ENCODE measurements at regions not wholly inside any gene's neighbourhood (a gene's known extent, or its start where the extent isn't known, plus 50 kb on each side); places are given as distances from the start of the nearest gene placed in this dataset.
"Not testable (repeated sequence)": the region's sequence is repeated elsewhere in the genome, so short reads cannot be mapped to it uniquely, and the experiment has no call there.

DNA sequence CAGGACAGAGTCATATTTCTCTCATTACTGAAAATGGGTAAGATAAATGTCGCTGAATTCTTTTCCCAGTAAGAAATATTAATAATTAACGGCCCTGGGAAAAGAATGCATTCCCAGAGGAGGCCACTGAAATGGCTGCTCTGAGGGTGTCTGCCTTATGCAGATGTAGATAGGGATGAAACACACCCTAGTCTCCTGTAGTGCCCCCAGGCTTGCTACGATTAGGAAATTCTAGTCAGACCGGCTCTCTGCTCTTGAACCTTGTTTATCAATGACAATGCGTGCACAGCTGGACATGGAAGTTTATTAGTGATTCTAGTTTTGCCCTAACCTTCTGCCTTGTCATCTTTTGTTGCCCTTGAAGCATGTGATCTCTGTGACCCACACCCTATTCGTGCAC, 291.1 kb downstream of the ZNF248 start:
- Histone ChIP-seq H3K36me3 (ENCODE audit: control insufficient read depth, insufficient read depth, low read length) (no peaks in the 10 kb centered on the region), H3K4me3 (ENCODE audit: low read depth, low read length) (no peak overlapping the region), H3K9me3 (ENCODE audit: control insufficient read depth, insufficient read depth, low read depth, low read length) (peaks cover 40% of the 10 kb centered on the region), H3K4me1 (ENCODE audit: control insufficient read depth, insufficient read depth, low read length) (no peaks in the 10 kb centered on the region), H3K9ac (ENCODE audit: low read length) (no peak overlapping the region), H3K27ac (ENCODE audit: low read depth, low read length) (no peak overlapping the region), H3K27me3 (ENCODE audit: control insufficient read depth, insufficient read depth, low read length) (no peaks in the 10 kb centered on the region)

DNA sequence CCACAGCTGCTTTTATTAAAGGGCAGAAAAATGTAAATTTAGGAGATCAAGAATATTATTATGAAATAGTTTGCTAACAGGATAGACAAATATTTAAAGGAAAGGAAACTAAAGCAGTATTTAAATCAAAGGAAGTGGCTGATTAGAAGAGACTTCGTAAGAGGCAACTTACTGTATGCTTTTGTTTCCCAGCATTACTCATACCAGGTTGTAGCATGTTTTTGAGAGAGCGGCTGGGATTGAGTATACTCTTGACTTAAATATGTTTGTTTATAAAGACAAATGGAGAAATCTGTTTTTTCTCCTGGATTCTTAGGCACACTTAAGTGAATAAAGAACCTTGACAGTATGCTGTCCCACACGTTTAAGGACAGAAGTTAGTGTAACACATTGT, 293.7 kb downstream of the ZNF248 start:
- Histone ChIP-seq H3K4me3 (ENCODE audit: low read depth, low read length) (no peak overlapping the region), H3K9ac (ENCODE audit: low read length) (no peak overlapping the region), H3K9me3 (ENCODE audit: control insufficient read depth, insufficient read depth, low read depth, low read length) (peaks cover 38% of the 10 kb centered on the region)

DNA sequence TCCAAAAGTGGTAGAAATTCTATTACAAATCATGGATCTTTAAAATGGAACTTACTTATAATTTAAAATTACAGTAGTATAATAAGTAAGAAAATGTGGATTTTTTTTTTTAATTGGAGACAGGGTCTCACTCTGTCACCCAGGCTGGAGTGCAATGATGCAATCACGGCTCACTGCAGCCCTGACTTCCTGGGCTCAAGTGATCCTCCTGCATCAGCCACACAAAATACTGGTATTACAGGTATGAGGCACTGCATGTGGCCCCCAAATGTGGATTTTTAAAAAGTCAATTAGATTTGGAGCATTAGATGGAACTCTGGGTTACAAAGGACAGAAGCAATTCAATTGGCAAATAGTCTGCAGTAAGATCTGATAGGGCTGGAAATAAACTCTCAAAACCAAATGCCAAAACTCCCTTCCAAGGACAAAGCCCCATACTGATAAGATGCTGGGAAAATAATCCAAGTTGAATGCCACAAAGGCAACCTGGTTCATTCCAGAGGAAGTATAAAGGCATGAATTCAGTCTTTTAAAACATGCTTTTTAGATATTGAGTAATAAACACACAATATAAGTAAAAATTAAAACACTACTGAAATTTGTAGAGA, 294.2 kb downstream of the ZNF248 start:
- no peaks in the 10 kb centered on the region for H3K36me3 ChIP-seq (ENCODE audit: control insufficient read depth, insufficient read depth, low read length)
- H3K27me3 ChIP-seq (ENCODE audit: control insufficient read depth, insufficient read depth, low read length): no peaks in the 10 kb centered on the region
- no peak overlapping the region for H3K27ac ChIP-seq (ENCODE audit: low read depth, low read length)
- H3K4me3 ChIP-seq (ENCODE audit: low read depth, low read length): no peak overlapping the region
- no peak overlapping the region for H3K9ac ChIP-seq (ENCODE audit: low read length)
- H3K9me3 ChIP-seq (ENCODE audit: control insufficient read depth, insufficient read depth, low read depth, low read length): peaks cover 38% of the 10 kb centered on the region
- no peaks in the 10 kb centered on the region for H3K4me1 ChIP-seq (ENCODE audit: control insufficient read depth, insufficient read depth, low read length)

More for the DNA sequence above, 293.7 kb downstream of the ZNF248 start:
- Histone ChIP-seq H3K4me1 (ENCODE audit: control insufficient read depth, insufficient read depth, low read length) (no peaks in the 10 kb centered on the region), H3K36me3 (ENCODE audit: control insufficient read depth, insufficient read depth, low read length) (no peaks in the 10 kb centered on the region), H3K27me3 (ENCODE audit: control insufficient read depth, insufficient read depth, low read length) (no peaks in the 10 kb centered on the region), H3K27ac (ENCODE audit: low read depth, low read length) (no peak overlapping the region)

DNA sequence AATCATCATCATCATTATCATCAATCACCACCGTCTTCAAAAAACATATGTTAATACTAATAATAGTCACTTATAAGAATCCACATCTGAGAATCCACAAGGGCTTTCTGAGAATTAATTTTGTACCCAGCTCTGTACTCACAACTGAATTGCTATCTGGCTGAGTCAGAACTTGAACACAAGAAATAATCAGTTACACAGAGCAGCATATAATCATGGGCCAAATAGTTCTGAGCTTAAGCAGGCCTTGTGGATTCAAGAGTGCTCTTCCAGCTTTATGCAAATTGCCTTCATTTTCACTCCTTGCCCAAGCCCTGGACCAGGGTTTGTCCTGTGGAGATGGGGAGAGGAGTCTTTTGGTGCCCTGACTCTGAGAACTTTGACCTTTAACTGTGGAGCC, 304.5 kb downstream of the ZNF248 start:
- Histone ChIP-seq H3K9me3 (ENCODE audit: control insufficient read depth, insufficient read depth, low read depth, low read length) (peaks cover 82% of the 10 kb centered on the region; the same call in 1 of the 2 replicates), H3K4me3 (ENCODE audit: low read depth, low read length) (no peak overlapping the region), H3K27ac (ENCODE audit: low read depth, low read length) (no peak overlapping the region), H3K27me3 (ENCODE audit: control insufficient read depth, insufficient read depth, low read length) (no peaks in the 10 kb centered on the region), H3K36me3 (ENCODE audit: control insufficient read depth, insufficient read depth, low read length) (no peaks in the 10 kb centered on the region), H3K9ac (ENCODE audit: low read length) (no peak overlapping the region), H3K4me1 (ENCODE audit: control insufficient read depth, insufficient read depth, low read length) (no peaks in the 10 kb centered on the region)

DNA sequence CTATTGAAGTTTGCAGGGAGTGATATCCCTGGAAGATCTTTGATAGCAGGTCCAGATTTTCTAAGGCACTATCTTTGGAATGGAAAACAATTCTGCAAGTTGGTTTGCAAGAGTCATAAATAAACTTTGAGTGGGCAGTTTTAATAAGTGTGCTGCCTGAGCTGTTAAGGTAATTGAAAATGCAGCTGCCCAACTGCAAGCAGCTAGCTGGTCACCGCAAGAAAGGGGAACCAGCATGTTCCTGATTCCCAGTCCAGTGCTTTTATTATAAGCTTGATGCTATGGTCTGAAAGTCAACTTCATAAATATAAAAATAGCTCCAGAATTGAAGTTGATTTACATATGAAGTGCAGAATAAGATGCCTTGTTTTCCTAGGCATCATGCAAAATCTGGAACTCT, 308.4 kb downstream of the ZNF248 start:
- Histone ChIP-seq H3K27me3 (ENCODE audit: control insufficient read depth, insufficient read depth, low read length) (no peaks in the 10 kb centered on the region), H3K4me3 (ENCODE audit: low read depth, low read length) (no peak overlapping the region), H3K27ac (ENCODE audit: low read depth, low read length) (no peak overlapping the region), H3K9ac (ENCODE audit: low read length) (no peak overlapping the region), H3K36me3 (ENCODE audit: control insufficient read depth, insufficient read depth, low read length) (no peaks in the 10 kb centered on the region), H3K4me1 (ENCODE audit: control insufficient read depth, insufficient read depth, low read length) (no peaks in the 10 kb centered on the region), H3K9me3 (ENCODE audit: control insufficient read depth, insufficient read depth, low read depth, low read length) (peaks cover 79% of the 10 kb centered on the region; the same call in 1 of the 2 replicates)

DNA sequence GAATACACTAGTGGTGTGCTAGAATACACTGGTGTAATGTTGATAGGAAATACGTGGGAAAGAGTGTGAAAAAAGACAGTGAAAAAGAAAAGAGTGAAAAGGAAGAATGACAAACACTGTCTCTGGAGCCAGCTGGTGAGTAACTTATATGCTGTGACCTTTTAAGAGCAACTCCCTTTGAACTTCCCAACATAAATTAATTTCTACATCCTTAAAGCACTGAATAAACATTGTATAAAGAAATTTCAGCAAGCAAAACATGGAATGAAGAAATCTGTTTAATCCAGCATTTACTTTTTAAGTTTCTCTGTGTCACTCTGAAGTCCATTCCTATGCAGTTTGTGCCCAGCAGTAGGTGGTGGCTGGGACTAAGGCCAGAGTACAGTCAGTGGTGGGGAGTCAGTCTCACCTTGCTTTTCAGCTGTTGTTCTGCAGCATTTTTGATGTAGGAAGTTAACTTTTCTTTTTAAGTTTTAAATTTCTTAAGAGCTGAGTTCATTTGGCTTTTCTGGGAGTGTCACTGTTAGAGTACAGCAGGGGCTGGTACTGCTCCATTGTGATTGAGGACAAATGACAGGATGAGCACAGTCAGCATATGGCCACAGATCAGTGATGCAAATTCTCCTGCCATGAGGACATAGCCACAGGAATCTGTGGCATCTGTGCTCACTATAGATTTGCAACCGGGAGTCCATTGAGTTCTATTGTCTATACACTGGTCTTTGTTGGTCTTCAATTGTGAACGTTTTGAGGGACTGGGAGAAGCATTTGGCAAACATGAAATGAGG, 321.8 kb downstream of the ZNF248 start:
- Histone ChIP-seq H3K9me3 (ENCODE audit: control insufficient read depth, insufficient read depth, low read depth, low read length) (peaks cover 61% of the 10 kb centered on the region), H3K36me3 (ENCODE audit: control insufficient read depth, insufficient read depth, low read length) (no peaks in the 10 kb centered on the region), H3K27ac (ENCODE audit: low read depth, low read length) (no peak overlapping the region; the same call in 1 of the 2 replicates)

DNA sequence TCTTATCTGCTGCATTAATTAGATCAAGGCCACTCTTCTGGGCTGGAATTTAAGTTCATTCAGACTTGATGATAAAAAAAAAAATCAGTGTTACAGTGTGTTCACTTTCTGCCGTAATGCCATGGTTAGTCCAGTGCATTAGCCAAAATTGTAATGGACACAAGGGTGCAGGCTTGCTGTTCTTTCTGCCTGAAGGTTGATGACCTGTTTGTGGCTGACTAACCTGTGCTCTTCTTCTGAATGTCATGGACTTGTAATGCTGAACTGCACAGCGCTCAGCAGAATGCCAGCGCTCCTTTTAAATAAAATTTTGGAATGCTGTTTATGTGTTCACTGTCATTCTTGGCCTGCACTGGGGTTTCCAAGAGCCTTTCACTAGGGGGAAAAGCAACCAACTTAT, 323.2 kb downstream of the ZNF248 start:
- Histone ChIP-seq H3K36me3 (ENCODE audit: control insufficient read depth, insufficient read depth, low read length) (no peaks in the 10 kb centered on the region), H3K9me3 (ENCODE audit: control insufficient read depth, insufficient read depth, low read depth, low read length) (peaks cover 68% of the 10 kb centered on the region), H3K9ac (ENCODE audit: low read length) (no peak overlapping the region), H3K4me3 (ENCODE audit: low read depth, low read length) (no peak overlapping the region), H3K4me1 (ENCODE audit: control insufficient read depth, insufficient read depth, low read length) (no peaks in the 10 kb centered on the region; the same call in 1 of the 2 replicates), H3K27ac (ENCODE audit: low read depth, low read length) (no peak overlapping the region), H3K27me3 (ENCODE audit: control insufficient read depth, insufficient read depth, low read length) (no peaks in the 10 kb centered on the region)

More for the DNA sequence above, 321.8 kb downstream of the ZNF248 start:
- Histone ChIP-seq H3K27me3 (ENCODE audit: control insufficient read depth, insufficient read depth, low read length) (no peaks in the 10 kb centered on the region), H3K9ac (ENCODE audit: low read length) (peak overlapping the region; percentile 37), H3K4me3 (ENCODE audit: low read depth, low read length) (no peak overlapping the region), H3K4me1 (ENCODE audit: control insufficient read depth, insufficient read depth, low read length) (no peaks in the 10 kb centered on the region; the same call in 1 of the 2 replicates)

DNA sequence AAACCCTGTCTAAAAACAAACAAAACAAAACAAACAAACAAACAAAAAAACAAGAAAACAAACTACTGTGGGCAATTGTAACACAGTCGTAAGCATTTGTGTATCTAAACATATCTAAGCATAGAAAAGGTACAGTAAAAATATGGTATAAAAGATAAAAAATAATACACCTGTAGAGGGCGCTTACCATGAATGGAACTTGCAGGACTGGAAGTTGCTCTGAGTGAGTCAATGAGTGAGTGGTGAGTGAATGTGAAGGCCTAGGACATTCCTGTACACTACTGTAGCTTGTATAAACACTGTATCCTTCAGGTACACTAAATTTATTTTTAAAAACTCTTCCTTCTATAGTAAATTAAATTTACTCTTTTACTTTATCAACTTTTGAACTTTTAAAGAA, 332.0 kb downstream of the ZNF248 start:
- H3K9me3 ChIP-seq (ENCODE audit: control insufficient read depth, insufficient read depth, low read depth, low read length): peaks cover 48% of the 10 kb centered on the region; the same call in 1 of the 2 replicates
- not testable (repeated sequence) for H3K36me3 ChIP-seq (ENCODE audit: control insufficient read depth, insufficient read depth, low read length); H3K4me1 ChIP-seq (ENCODE audit: control insufficient read depth, insufficient read depth, low read length); H3K4me3 ChIP-seq (ENCODE audit: low read depth, low read length); H3K27me3 ChIP-seq (ENCODE audit: control insufficient read depth, insufficient read depth, low read length); H3K27ac ChIP-seq (ENCODE audit: low read depth, low read length); H3K9ac ChIP-seq (ENCODE audit: low read length)

DNA sequence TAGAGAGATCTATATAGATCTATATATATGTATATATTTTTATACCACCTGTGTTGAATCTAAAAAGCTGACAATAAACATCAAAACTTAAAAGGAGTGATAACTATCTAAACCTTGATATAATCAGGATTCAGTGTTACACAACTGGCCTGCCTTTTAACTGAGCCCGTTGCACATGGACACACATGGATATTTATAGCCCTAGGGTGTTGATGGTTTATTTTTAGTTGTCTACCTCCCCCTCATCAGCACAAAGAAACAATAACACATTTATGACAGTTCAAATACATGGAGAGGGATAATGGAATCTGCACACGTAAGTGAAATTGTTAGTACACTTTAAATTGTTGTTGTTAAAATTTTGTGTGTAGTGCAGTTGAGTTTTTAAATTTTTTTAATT, 336.9 kb downstream of the ZNF248 start:
- Histone ChIP-seq H3K27ac (ENCODE audit: low read depth, low read length) (no peak overlapping the region), H3K27me3 (ENCODE audit: control insufficient read depth, insufficient read depth, low read length) (no peaks in the 10 kb centered on the region), H3K4me1 (ENCODE audit: control insufficient read depth, insufficient read depth, low read length) (no peaks in the 10 kb centered on the region), H3K9me3 (ENCODE audit: control insufficient read depth, insufficient read depth, low read depth, low read length) (peaks cover 28% of the 10 kb centered on the region; the same call in 1 of the 2 replicates), H3K9ac (ENCODE audit: low read length) (no peak overlapping the region), H3K4me3 (ENCODE audit: low read depth, low read length) (no peak overlapping the region), H3K36me3 (ENCODE audit: control insufficient read depth, insufficient read depth, low read length) (no peaks in the 10 kb centered on the region)

DNA sequence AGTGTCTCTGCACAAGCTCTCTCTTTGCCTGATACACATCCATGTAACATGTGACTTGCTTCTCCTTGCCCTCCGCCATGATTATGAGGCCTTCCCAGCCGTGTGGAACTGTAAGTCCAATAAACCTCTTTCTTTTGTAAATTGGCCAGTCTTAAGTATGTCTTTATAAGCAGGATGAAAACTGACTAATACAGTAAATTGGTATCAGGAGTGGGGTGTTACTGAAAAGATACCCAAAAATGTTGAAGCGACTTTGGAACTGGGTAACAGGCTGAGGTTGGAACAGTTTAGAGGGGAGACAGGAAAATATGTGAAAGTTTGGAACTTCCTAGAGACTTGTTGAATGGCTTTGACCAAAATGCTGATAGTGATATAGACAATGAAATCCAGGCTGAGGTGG, 346.9 kb downstream of the ZNF248 start:
- peaks cover 51% of the 10 kb centered on the region for H3K9me3 ChIP-seq (ENCODE audit: control insufficient read depth, insufficient read depth, low read depth, low read length)

DNA sequence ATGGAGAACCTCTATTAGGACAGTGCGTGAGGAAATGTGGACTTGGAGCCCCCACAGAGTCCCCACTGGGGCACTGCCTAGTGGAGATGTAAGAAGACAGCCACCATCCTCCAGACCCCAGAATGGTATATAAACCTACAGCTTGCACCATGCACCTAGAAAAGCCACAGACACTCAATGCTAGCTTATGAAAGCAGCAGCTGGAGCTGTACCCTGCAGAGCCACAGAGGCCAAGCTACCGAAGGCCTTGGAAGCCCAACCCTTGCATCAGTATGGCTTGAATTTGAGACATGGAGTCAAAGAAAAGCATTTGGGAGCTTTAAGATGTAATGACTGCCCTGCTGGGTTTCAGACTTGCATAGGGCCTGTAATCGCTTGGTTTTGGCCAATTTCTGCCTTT, 361.3 kb downstream of the ZNF248 start:
- no peak overlapping the region for H3K4me3 ChIP-seq (ENCODE audit: low read depth, low read length)
- no peak overlapping the region for H3K9ac ChIP-seq (ENCODE audit: low read length)
- no peak overlapping the region for H3K27ac ChIP-seq (ENCODE audit: low read depth, low read length)
- peaks cover 41% of the 10 kb centered on the region; the same call in 1 of the 2 replicates for H3K9me3 ChIP-seq (ENCODE audit: control insufficient read depth, insufficient read depth, low read depth, low read length)
- no peaks in the 10 kb centered on the region for H3K27me3 ChIP-seq (ENCODE audit: control insufficient read depth, insufficient read depth, low read length)
- H3K4me1 ChIP-seq (ENCODE audit: control insufficient read depth, insufficient read depth, low read length): no peaks in the 10 kb centered on the region; the same call in 1 of the 2 replicates
- no peaks in the 10 kb centered on the region for H3K36me3 ChIP-seq (ENCODE audit: control insufficient read depth, insufficient read depth, low read length)

More for the DNA sequence above, 346.9 kb downstream of the ZNF248 start:
- H3K36me3 ChIP-seq (ENCODE audit: control insufficient read depth, insufficient read depth, low read length); H3K4me1 ChIP-seq (ENCODE audit: control insufficient read depth, insufficient read depth, low read length); H3K4me3 ChIP-seq (ENCODE audit: low read depth, low read length); H3K9ac ChIP-seq (ENCODE audit: low read length); H3K27me3 ChIP-seq (ENCODE audit: control insufficient read depth, insufficient read depth, low read length); H3K27ac ChIP-seq (ENCODE audit: low read depth, low read length): not testable (repeated sequence)

All from HUES6 (cell line).